B cell (primary cell): ENCODE measurements at regions not wholly inside any gene's neighbourhood (a gene's known extent, or its start where the extent isn't known, plus 50 kb on each side); places are given as distances from the start of the nearest gene placed in this dataset.

Experiments
- EZH2 ChIP-seq: IDR thresholded peaks from 2 replicates; pipeline ENCODE4 v1.6.1; 2012; ENCODE audit warnings: borderline replicate concordance, low read depth, mild to moderate bottlenecking, moderate library complexity, low read length; ENCODE audit not compliant: insufficient read depth, poor library complexity, severe bottlenecking
- TF ChIP-seq, protein P1 (sequence below): fragments of 200-600 bp; IDR thresholded peaks from one replicate; pipeline ENCODE4 v1.8.0; 2022; ENCODE audit warnings: antibody characterized with exemption, mild to moderate bottlenecking

DNA sequence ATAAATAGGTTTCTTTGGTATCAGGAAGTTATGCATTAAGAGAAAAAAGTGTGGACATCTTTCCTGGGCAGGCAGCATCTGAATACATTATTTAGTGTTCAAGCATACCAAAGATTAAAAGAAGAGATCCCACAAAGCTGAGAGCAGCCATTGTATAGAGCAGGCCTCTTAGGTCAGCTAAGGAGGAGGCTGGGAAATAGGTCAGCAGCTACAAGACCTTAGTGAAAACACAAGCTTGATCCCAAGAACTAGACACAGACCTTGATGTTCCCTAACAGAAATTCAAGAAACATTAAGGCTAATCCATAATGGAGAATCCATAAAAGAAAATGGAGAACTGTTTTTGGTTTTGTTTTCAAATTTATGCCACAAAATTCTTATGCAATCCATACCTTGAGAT is 135.3 kb upstream of the DPT start:
- TF ChIP-seq, protein P1, sequence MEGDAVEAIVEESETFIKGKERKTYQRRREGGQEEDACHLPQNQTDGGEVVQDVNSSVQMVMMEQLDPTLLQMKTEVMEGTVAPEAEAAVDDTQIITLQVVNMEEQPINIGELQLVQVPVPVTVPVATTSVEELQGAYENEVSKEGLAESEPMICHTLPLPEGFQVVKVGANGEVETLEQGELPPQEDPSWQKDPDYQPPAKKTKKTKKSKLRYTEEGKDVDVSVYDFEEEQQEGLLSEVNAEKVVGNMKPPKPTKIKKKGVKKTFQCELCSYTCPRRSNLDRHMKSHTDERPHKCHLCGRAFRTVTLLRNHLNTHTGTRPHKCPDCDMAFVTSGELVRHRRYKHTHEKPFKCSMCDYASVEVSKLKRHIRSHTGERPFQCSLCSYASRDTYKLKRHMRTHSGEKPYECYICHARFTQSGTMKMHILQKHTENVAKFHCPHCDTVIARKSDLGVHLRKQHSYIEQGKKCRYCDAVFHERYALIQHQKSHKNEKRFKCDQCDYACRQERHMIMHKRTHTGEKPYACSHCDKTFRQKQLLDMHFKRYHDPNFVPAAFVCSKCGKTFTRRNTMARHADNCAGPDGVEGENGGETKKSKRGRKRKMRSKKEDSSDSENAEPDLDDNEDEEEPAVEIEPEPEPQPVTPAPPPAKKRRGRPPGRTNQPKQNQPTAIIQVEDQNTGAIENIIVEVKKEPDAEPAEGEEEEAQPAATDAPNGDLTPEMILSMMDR, result no peak
- TF ChIP-seq EZH2, result no peak
